ENCODE measurements at regions not wholly inside any gene's neighbourhood (a gene's known extent, or its start where the extent isn't known, plus 50 kb on each side); places are given as distances from the start of the nearest gene placed in this dataset.

GRCh38 chr5:133704411-133704810 lies 92.1 kb upstream of the FSTL4 start:
- TF ChIP-seq EZH2 (IDR thresholded peaks at IDR 0.05; ENCODE audit: low read length, missing control alignments) (no peak), CTCF (conservative IDR thresholded peaks at IDR 0.05 in 1 of 2, IDR thresholded peaks at IDR 0.05 in 1 of 2; ENCODE audit: low read depth in 1 of 2, low read length in 2 of 2) (no peak)
- Histone ChIP-seq H3K27ac (ENCODE audit: insufficient read depth, low read length) (no peak overlapping the region), H2AFZ (ENCODE audit: low read length) (no peak overlapping the region), H3K79me2 (ENCODE audit: control insufficient read depth, insufficient read depth, low read length) (no peaks in the 10 kb centered on the region), H3K36me3 (ENCODE audit: control insufficient read depth, insufficient read depth, low read length) (no peaks in the 10 kb centered on the region), H4K20me1 (ENCODE audit: control insufficient read depth, extremely low read depth, insufficient read depth, low read length) (no peaks in the 10 kb centered on the region), H3K4me2 (ENCODE audit: extremely low read depth, insufficient read depth, low read length) (no peak overlapping the region), H3K9ac (ENCODE audit: insufficient read depth, low read length) (no peak overlapping the region), H3K4me3 (replicated peaks in 1 of 4; ENCODE audit: control extremely low read depth in 1 of 4, insufficient read depth in 1 of 4, low read depth in 3 of 4, low read length in 4 of 4) (no peak overlapping the region), H3K9me3 (ENCODE audit: control insufficient read depth, insufficient read depth, low read depth, low read length) (no peaks in the 10 kb centered on the region), H3K4me1 (ENCODE audit: control insufficient read depth, extremely low read depth, insufficient read depth, low read length) (no peaks in the 10 kb centered on the region), H3K27me3 (ENCODE audit: control insufficient read depth, insufficient read depth, low read length) (no peaks in the 10 kb centered on the region)
- DNase-seq (ENCODE audit: low read depth in 2 of 2) = no peak

GRCh38 chr5:133703935-133704334 lies 91.6 kb upstream of the FSTL4 start:
- Histone ChIP-seq H3K4me1 (ENCODE audit: control insufficient read depth, extremely low read depth, insufficient read depth, low read length) (no peaks in the 10 kb centered on the region), H4K20me1 (ENCODE audit: control insufficient read depth, extremely low read depth, insufficient read depth, low read length) (no peaks in the 10 kb centered on the region), H3K9ac (ENCODE audit: insufficient read depth, low read length) (no peak overlapping the region), H3K4me2 (ENCODE audit: extremely low read depth, insufficient read depth, low read length) (no peak overlapping the region), H3K27ac (ENCODE audit: insufficient read depth, low read length) (no peak overlapping the region), H3K27me3 (ENCODE audit: control insufficient read depth, insufficient read depth, low read length) (no peaks in the 10 kb centered on the region), H3K79me2 (ENCODE audit: control insufficient read depth, insufficient read depth, low read length) (no peaks in the 10 kb centered on the region), H2AFZ (ENCODE audit: low read length) (no peak overlapping the region), H3K36me3 (ENCODE audit: control insufficient read depth, insufficient read depth, low read length) (no peaks in the 10 kb centered on the region), H3K4me3 (replicated peaks in 1 of 4; ENCODE audit: control extremely low read depth in 1 of 4, insufficient read depth in 1 of 4, low read depth in 3 of 4, low read length in 4 of 4) (no peak overlapping the region), H3K9me3 (ENCODE audit: control insufficient read depth, insufficient read depth, low read depth, low read length) (no peaks in the 10 kb centered on the region)
- no peak for DNase-seq (ENCODE audit: low read depth in 2 of 2)
- TF ChIP-seq CTCF (conservative IDR thresholded peaks at IDR 0.05 in 1 of 2, IDR thresholded peaks at IDR 0.05 in 1 of 2; ENCODE audit: low read depth in 1 of 2, low read length in 2 of 2) = no peak
- TF ChIP-seq EZH2 (IDR thresholded peaks at IDR 0.05; ENCODE audit: low read length, missing control alignments) = no peak

GRCh38 chr5:133702791-133703770 lies 90.7 kb upstream of the FSTL4 start:
- no peak for DNase-seq (ENCODE audit: low read depth in 2 of 2)
- TF ChIP-seq EZH2 (IDR thresholded peaks at IDR 0.05; ENCODE audit: low read length, missing control alignments) (no peak), CTCF (conservative IDR thresholded peaks at IDR 0.05 in 1 of 2, IDR thresholded peaks at IDR 0.05 in 1 of 2; ENCODE audit: low read depth in 1 of 2, low read length in 2 of 2) (no peak)
- H2AFZ ChIP-seq (ENCODE audit: low read length) = no peak overlapping the region
- no peaks in the 10 kb centered on the region for H3K27me3 ChIP-seq (ENCODE audit: control insufficient read depth, insufficient read depth, low read length)
- no peaks in the 10 kb centered on the region for H3K4me1 ChIP-seq (ENCODE audit: control insufficient read depth, extremely low read depth, insufficient read depth, low read length)
- H3K79me2 ChIP-seq (ENCODE audit: control insufficient read depth, insufficient read depth, low read length) = no peaks in the 10 kb centered on the region
- H3K4me3 ChIP-seq (replicated peaks in 1 of 4; ENCODE audit: control extremely low read depth in 1 of 4, insufficient read depth in 1 of 4, low read depth in 3 of 4, low read length in 4 of 4) = no peak overlapping the region
- no peaks in the 10 kb centered on the region for H3K9me3 ChIP-seq (ENCODE audit: control insufficient read depth, insufficient read depth, low read depth, low read length)
- H3K9ac ChIP-seq (ENCODE audit: insufficient read depth, low read length) = no peak overlapping the region
- H3K27ac ChIP-seq (ENCODE audit: insufficient read depth, low read length) = no peak overlapping the region
- H3K4me2 ChIP-seq (ENCODE audit: extremely low read depth, insufficient read depth, low read length) = no peak overlapping the region
- H3K36me3 ChIP-seq (ENCODE audit: control insufficient read depth, insufficient read depth, low read length) = no peaks in the 10 kb centered on the region
- no peaks in the 10 kb centered on the region for H4K20me1 ChIP-seq (ENCODE audit: control insufficient read depth, extremely low read depth, insufficient read depth, low read length)

Measured in fibroblast of lung (primary cell).